ENCODE measurements at regions not wholly inside any gene's neighbourhood (a gene's known extent, or its start where the extent isn't known, plus 50 kb on each side); places are given as distances from the start of the nearest gene placed in this dataset.

- TF ChIP-seq, protein P1, sequence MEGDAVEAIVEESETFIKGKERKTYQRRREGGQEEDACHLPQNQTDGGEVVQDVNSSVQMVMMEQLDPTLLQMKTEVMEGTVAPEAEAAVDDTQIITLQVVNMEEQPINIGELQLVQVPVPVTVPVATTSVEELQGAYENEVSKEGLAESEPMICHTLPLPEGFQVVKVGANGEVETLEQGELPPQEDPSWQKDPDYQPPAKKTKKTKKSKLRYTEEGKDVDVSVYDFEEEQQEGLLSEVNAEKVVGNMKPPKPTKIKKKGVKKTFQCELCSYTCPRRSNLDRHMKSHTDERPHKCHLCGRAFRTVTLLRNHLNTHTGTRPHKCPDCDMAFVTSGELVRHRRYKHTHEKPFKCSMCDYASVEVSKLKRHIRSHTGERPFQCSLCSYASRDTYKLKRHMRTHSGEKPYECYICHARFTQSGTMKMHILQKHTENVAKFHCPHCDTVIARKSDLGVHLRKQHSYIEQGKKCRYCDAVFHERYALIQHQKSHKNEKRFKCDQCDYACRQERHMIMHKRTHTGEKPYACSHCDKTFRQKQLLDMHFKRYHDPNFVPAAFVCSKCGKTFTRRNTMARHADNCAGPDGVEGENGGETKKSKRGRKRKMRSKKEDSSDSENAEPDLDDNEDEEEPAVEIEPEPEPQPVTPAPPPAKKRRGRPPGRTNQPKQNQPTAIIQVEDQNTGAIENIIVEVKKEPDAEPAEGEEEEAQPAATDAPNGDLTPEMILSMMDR (IDR thresholded peaks at IDR 0.05), result no peak
- TF ChIP-seq POLR2A (IDR thresholded peaks at IDR 0.05), result no peak
- no peak for TF ChIP-seq EP300 (IDR thresholded peaks at IDR 0.05)
- no peak for TF ChIP-seq POLR2AphosphoS5 (IDR thresholded peaks at IDR 0.05)
Measured at GRCh38 chr1:244350027-244350426, 101.7 kb downstream of the ADSS2 start.

Data from upper lobe of left lung (tissue), 4 donors.